Stimulated activated CD4-positive, alpha-beta T cell treated with anti-CD3 and anti-CD28 coated beads, Interleukin-2, amount 100 ng/mL, for 48 hours (primary cell): ENCODE measurements at regions not wholly inside any gene's neighbourhood (a gene's known extent, or its start where the extent isn't known, plus 50 kb on each side); places are given as distances from the start of the nearest gene placed in this dataset.

Experiments used
- DNase-seq, 2 donors: peaks; one replicate each; pipeline ENCODE4 v3.0.0-alpha.2; 2020

DNA sequence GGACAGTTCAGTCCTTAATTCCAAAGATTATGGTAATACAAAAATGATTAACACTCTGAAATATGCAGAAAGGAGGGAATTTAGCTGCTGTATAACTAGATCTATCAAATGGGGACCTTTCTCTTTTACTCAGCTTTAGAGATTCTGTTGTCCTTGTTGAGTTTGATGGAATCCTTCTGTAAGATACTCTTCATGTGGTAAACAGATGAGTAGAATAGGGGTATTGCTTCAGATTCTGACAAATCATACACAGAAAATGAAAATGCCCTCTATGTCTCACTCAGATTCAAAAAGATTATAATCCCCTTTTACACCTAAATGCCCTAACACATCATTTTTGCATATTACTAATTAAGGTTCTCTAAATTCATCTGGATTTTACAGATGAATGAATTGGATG, 50.7 kb downstream of the ARHGAP35 start:
- DNase-seq = no peak

DNA sequence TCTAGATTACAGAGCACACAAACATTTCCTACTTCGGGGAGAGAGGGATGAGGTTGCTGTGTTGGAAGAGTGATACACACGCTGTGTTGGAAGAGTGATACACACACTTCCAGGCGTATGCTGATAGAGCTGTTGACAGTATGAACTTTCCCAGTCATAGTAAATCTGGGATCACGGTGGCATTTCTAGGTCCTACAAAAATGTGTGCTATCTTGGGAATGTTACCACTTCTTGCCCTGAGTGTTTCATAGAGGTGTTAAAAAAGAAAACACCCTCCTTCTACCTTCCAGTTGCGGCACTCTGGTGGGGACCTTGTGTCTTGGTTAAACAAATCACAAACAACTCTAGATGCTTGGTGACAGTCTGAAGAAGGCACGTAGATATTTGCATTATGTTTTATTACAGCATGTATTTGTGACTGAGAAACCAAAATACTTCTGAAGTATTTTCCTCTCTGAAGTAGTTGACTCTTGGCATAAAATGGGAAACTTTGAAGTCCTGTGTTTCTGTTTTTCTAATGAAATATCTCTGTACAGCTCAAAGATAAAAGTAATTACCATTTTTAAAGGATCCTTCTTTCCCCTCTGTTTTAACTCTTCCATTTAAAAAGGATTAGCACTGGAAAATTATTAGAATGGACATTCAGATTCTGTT, 52.5 kb downstream of the ARHGAP35 start:
- no peak for DNase-seq

DNA sequence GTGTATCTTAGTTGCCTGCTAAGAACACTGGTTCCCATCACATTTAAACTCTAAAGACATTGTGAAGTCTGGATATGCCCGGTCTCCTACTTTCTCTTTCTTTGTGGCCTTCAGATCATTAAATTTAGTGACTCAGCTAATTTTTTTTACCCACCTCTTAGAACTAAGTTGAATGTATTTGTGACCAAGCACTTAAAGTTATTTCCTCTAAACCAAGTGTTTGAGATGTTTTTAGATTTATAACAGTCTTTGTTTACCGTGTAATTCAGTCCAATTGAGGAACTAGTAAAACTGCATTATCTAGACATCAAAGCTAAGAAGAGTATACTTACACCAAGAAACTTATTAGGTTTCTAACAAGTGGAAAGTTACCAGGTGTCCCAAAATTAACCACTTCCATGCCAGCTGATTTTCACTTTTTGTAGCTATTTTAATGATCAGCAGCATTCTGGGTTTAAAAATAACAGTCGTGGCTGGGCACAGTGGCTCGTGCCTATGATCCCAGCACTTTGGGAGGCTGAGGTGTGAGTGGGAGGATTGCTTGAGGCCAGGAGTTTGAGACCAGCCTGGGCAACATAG, 53.1 kb downstream of the ARHGAP35 start:
- DNase-seq = no peak

- no peak for DNase-seq
Measured at GRCh38 chr19:46915386-46915785, 54.6 kb downstream of the ARHGAP35 start.

- no peak for DNase-seq
Measured at GRCh38 chr19:46917002-46917401, 56.2 kb downstream of the ARHGAP35 start.

DNA sequence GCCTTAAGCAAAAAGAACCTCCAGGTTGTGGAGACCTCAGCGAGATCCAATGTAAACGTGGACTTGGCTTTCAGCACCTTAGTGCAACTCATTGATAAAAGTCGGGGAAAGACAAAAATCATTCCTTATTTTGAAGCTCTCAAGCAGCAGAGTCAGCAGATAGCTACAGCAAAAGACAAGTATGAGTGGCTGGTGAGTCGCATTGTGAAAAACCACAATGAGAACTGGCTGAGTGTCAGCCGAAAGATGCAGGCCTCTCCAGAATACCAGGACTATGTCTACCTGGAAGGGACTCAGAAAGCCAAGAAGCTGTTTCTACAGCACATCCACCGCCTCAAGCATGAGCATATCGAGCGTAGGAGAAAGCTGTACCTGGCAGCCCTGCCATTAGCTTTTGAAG, 58.5 kb downstream of the ARHGAP35 start:
- no peak for DNase-seq

DNA sequence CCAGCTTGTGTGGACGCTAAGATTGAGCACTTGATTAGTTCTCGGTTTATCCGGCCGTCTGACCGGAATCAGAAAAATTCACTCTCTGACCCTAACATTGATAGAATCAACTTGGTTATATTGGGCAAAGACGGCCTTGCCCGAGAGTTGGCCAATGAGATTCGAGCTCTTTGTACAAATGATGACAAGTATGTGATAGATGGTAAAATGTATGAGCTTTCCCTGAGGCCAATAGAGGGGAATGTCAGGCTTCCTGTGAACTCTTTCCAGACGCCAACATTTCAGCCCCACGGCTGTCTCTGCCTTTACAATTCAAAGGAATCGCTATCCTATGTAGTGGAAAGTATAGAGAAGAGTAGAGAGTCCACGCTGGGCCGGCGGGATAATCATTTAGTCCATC, 59.6 kb downstream of the ARHGAP35 start:
- DNase-seq = no peak

DNA sequence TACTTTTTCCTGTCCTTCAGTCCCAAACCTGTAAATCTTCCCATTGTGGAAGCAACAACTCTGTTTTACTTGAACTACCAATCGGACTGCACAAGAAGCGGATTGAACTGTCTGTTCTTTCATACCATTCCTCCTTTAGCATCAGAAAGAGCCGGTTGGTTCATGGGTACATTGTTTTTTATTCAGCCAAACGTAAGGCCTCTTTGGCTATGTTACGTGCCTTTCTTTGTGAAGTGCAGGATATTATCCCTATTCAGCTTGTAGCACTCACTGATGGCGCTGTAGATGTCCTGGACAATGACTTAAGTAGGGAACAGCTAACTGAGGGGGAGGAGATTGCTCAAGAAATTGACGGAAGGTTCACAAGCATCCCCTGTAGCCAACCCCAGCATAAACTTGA, 60.3 kb downstream of the ARHGAP35 start:
- no peak for DNase-seq

DNA sequence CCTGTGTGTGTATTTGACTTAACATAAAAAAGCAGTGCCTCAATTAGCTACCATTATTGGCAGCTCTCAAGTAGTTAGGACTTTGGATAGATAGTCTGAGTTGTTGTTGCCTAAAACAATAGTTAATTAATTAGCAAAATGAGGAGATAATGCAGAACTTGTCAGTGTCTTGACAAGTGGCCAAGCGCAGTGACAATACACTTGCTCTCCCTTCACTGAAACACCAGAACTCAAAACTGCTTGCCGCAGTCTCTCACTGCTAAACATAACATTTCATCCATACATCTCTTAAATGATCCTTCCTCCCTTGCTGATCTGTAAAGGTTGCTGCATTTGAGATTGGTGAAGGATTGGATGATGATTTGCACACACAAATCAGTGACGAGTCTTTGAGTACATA, 61.7 kb downstream of the ARHGAP35 start:
- no peak for DNase-seq

DNA sequence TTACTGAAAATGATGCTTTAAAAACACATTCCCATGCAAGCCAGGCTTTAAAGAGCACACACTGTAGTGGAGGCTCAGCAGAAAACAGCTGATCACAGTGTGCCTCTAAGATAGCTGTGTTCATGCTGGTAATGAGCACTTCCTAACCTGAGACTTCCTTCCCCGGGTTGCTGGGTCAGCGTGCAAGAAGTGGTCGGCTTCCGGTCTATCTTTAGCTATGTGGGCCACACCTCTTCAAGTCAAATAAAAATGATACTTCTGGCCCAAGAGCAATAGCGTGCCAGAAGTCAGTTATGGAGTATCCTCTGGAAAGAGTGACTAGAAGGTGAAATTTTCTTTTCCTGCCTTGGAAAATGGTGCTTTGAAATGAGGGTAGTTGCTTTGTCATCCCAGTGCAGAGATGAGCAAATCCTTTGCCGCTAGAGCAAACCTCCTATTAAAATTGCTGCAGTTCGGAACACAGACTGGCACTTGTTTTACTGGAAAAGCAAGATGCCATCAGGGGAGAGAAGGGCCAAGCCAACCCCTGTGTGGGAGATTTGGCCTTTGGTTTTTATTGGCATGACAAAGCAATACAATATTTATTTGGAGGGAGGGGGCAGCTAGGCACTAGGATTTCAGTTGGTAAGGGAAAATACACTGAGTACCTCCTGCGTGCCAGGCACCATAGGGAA, 64.2 kb downstream of the ARHGAP35 start:
- no peak for DNase-seq

DNA sequence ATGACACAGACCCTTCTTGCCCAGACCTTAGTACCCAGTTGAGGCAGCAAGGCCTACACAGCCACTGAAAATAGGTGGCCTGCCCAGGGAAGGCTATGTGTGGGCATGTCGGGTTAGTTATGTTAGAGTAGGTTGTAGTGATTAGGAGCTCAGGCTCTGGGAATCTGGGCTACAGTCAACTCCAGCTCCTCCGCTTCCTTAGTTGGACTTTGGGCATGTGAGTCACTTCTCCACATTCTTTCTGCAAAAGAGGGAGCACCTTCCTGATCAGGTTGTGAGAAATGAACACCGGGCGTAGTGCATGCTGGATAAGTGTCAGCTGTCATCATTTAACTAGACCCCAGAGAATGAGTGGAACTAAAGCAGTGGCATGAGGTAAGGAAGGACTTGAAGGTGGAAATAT, 64.8 kb downstream of the ARHGAP35 start:
- no peak for DNase-seq

GRCh38 chr19:46926170-46927071, 65.6 kb downstream of the ARHGAP35 start:
- DNase-seq = no peak

DNA sequence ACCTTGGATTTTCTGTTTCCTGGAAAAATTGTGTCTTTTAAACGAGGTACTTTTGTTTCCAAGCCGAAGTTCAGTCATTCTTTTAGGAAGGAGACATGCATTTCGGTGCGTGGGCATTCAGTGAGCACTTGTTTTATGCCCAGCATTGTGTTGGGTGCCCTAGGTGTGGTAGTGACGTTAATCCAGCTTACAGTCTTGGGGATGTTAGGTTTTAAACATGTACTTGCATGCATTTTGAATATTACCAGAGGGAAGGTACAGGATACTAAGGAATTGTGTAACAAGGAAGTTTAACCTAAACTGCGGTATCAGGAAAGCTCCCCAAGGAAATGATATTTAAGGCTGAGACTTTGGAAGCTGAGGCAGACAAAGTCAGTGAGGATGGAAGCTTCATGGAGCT, 66.3 kb downstream of the ARHGAP35 start:
- no peak for DNase-seq

- DNase-seq = no peak
Measured at GRCh38 chr19:46927893-46928292, 67.1 kb downstream of the ARHGAP35 start.

DNA sequence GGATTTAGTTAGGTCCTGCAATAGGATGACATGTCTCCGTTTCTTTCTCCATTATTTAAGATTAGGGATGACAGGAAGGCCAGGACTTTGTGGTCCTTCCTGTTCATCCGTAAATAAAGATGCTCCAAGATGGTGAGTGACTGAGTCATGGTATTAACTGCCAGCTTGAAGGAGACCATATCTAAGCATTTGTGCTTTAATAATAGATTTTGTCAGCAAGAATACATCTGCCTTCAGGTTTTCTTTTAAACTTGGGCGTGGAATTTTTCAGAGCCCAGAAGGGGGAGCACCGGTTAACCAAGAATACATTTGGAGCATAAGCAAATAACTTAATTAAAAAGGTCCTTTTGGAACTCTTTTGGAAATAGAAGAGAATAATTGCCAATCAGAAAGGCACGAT, 68.2 kb downstream of the ARHGAP35 start:
- no peak for DNase-seq

DNA sequence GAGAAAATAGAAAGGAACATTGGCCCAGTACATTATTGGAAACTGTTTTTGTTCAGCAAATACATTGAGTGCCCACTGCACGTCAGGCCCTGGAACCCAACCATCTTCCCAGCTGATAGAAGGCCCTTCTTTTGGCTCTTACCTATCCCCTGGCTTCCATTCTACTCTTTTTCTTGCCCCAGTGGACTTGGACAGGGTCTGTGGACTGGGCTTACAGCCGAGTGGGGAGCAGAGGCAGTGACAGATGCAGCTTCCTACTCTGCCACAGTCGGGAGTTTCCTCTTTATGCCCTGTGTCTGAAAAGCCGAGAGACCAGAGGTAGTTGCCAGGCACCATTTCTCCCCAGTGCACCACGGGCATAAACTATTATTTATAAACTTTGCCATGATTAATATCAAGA, 70.4 kb downstream of the ARHGAP35 start:
- no peak for DNase-seq

DNA sequence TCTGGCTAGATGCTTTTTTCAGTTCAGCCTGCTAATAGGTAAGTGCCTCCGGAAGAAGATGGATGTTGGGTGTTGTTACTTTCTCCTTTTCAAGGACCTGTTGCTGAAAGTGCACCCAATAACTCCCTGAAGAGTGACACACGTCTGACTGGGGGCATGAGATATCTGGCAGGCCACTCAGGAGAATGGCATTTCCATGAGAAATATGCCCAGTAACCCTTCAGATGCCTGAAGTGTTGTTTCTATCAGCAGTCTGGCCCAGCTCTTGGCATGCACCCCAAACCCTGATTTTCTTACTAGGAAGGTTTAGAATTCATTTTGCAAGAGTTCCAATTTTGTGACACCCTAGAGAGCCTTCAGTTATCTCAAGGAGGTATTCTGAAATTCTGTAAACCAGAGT, 71.5 kb downstream of the ARHGAP35 start:
- no peak for DNase-seq

GRCh38 chr19:46935066-46935663, 74.4 kb downstream of the ARHGAP35 start:
- no peak for DNase-seq

DNA sequence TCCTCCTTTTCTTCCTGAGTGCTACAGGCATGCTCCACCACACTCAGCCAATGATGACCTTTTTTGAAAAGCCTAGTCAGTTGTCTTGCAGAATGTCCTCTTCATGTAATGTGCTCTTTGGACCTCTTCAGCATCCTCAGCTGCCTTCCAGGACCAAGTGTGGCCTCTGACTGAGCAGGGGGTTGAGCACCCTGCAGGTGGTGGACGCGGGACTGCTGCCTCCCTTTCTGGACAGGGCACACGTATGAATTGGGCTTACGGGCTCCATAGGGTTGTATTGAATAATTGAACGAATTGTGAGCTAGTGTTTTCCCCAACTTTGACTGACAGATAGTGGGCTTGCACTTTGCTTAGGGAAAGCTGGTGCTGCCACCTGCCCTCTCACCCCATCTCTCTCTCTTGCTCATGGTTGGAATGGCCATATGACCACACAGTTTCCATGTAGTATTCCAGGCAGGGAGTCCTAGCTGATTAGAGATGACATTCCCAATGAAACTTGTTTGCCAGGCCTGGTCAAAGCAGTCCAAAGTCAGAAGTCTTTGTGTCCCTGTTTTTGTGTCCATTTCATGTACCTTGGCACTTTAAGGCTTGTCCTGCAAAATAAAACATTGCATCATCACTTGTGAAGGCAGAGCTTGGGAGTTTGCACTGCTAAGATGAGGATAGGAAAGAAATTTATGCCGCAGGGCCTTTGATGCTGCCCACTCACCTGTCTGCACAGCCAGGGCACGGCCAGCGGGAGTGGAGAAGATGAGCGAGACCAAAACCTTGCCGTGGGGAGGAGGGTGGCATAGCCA, 76.3 kb upstream of the NPAS1 start:
- DNase-seq = no peak

DNA sequence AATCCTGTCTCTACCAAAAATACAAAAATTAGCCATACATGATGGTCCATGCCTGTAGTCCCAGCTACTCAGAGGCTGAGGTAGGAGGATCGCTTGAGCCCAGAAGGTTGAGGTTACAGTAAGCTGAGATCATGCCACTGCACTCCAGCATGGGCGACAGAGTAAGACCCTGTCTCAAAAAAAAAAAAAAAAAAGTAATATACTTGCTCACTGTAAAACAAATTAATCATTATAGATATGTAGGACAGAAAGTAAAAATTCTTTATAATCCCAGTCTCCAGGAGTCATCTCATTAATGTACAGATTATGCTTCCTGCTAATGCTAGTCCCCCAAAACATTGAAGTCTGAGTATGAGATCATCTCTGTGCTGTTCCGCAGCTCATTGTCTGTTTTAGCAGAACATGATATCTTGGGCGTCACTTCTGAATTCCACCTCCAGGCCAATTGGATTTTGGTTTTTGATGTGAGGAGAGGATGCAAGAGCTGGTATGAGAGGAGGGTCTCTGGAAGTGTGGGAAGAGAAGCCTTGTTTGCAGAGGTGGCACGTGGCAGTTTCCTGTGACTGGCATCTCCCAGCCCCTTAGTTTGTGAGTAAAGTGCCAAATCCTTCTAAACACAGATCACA, 75.4 kb upstream of the NPAS1 start:
- DNase-seq = no peak

- no peak for DNase-seq
Measured at GRCh38 chr19:46944918-46945628, 74.6 kb upstream of the NPAS1 start.
